ENCODE measurements at regions not wholly inside any gene's neighbourhood (a gene's known extent, or its start where the extent isn't known, plus 50 kb on each side); places are given as distances from the start of the nearest gene placed in this dataset.

GRCh38 chr5:96058084-96058483 lies 96.4 kb upstream of the ELL2 start:
- BruUV-seq (replicated peaks), result no TSS peak
- no peaks in the 10 kb centered on the region for H3F3A ChIP-seq (ENCODE audit: insufficient read depth, low read depth)
- H3K4me3 ChIP-seq, result no peak overlapping the region
- H4K20me1 ChIP-seq (ENCODE audit: insufficient read depth), result no peaks in the 10 kb centered on the region
- H2AFZ ChIP-seq, result no peak overlapping the region
- TF ChIP-seq CTCF (conservative IDR thresholded peaks at IDR 0.05) (no peak), EZH2 (IDR thresholded peaks at IDR 0.05; ENCODE audit: low read depth) (no peak)
- H3K9me2 ChIP-seq (ENCODE audit: insufficient read depth), result no peaks in the 10 kb centered on the region
- H3K36me3 ChIP-seq (ENCODE audit: low read depth), result no peaks in the 10 kb centered on the region
- H3K27ac ChIP-seq, result no peak overlapping the region
- ChIA-PET POLR2A (ENCODE audit: unreplicated experiment) (no interaction called here), CTCF (no interaction called here)
- H3K4me1 ChIP-seq (replicated peaks; ENCODE audit: insufficient read depth), result no peaks in the 10 kb centered on the region
- intact Hi-C loops (cut with micrococcal nuclease; ENCODE audit: unreplicated experiment), result no loop called here
- no peaks in the 10 kb centered on the region; the same call in 1 of the 2 replicates for H3K9me3 ChIP-seq (ENCODE audit: insufficient read depth, low read depth)
- H3K27me3 ChIP-seq (ENCODE audit: insufficient read depth, low read depth), result no peaks in the 10 kb centered on the region
- no peak for DNase-seq
- H3K79me2 ChIP-seq (ENCODE audit: low read depth), result no peaks in the 10 kb centered on the region
- H3K4me2 ChIP-seq, result no peak overlapping the region

GRCh38 chr5:96054311-96055030 lies 92.8 kb upstream of the ELL2 start:
- Histone ChIP-seq H3K36me3 (ENCODE audit: low read depth) (no peaks in the 10 kb centered on the region), H3K79me2 (ENCODE audit: low read depth) (no peaks in the 10 kb centered on the region), H3K9me2 (ENCODE audit: insufficient read depth) (no peaks in the 10 kb centered on the region), H2AFZ (no peak overlapping the region), H3K4me2 (no peak overlapping the region), H3K27ac (no peak overlapping the region), H3K4me1 (replicated peaks; ENCODE audit: insufficient read depth) (no peaks in the 10 kb centered on the region), H3K27me3 (ENCODE audit: insufficient read depth, low read depth) (no peaks in the 10 kb centered on the region), H3K9me3 (ENCODE audit: insufficient read depth, low read depth) (no peaks in the 10 kb centered on the region), H3F3A (ENCODE audit: insufficient read depth, low read depth) (no peaks in the 10 kb centered on the region), H4K20me1 (ENCODE audit: insufficient read depth) (no peaks in the 10 kb centered on the region), H3K4me3 (no peak overlapping the region)
- CTCF ChIA-PET, result no interaction called here
- POLR2A ChIA-PET (ENCODE audit: unreplicated experiment), result no interaction called here
- DNase-seq, result no peak
- intact Hi-C loops (cut with micrococcal nuclease; ENCODE audit: unreplicated experiment), result no loop called here
- no peak for TF ChIP-seq EZH2 (IDR thresholded peaks at IDR 0.05; ENCODE audit: low read depth)
- no peak for TF ChIP-seq CTCF (conservative IDR thresholded peaks at IDR 0.05)
- no TSS peak for BruUV-seq (replicated peaks)

- intact Hi-C loops (cut with micrococcal nuclease; ENCODE audit: unreplicated experiment), result no loop called here
- no peak overlapping the region for H2AFZ ChIP-seq
- H3K4me3 ChIP-seq, result no peak overlapping the region
- H3K4me2 ChIP-seq, result no peak overlapping the region
- H3K79me2 ChIP-seq (ENCODE audit: low read depth), result no peaks in the 10 kb centered on the region
- H3K4me1 ChIP-seq (replicated peaks; ENCODE audit: insufficient read depth), result no peaks in the 10 kb centered on the region
- no peaks in the 10 kb centered on the region for H4K20me1 ChIP-seq (ENCODE audit: insufficient read depth)
- no peaks in the 10 kb centered on the region for H3K9me3 ChIP-seq (ENCODE audit: insufficient read depth, low read depth)
- no peak for DNase-seq
- H3K27me3 ChIP-seq (ENCODE audit: insufficient read depth, low read depth), result no peaks in the 10 kb centered on the region
- TF ChIP-seq EZH2 (IDR thresholded peaks at IDR 0.05; ENCODE audit: low read depth) (no peak), CTCF (conservative IDR thresholded peaks at IDR 0.05) (no peak)
- no peak overlapping the region for H3K27ac ChIP-seq
- ChIA-PET POLR2A (ENCODE audit: unreplicated experiment) (no interaction called here), CTCF (no interaction called here)
- no peaks in the 10 kb centered on the region for H3K9me2 ChIP-seq (ENCODE audit: insufficient read depth)
- no peaks in the 10 kb centered on the region for H3F3A ChIP-seq (ENCODE audit: insufficient read depth, low read depth)
- H3K36me3 ChIP-seq (ENCODE audit: low read depth), result no peaks in the 10 kb centered on the region
- BruUV-seq (replicated peaks), result no TSS peak
Measured at GRCh38 chr5:96053063-96053735, 91.5 kb upstream of the ELL2 start.
